Keratinocyte (primary cell): ENCODE measurements at regions not wholly inside any gene's neighbourhood (a gene's known extent, or its start where the extent isn't known, plus 50 kb on each side); places are given as distances from the start of the nearest gene placed in this dataset.

Experiments
- DNase-seq: peaks from one replicate; pipeline ENCODE4 v3.0.0-alpha.2; 2011; ENCODE audit warnings: low read depth, missing footprints, low spot score
- FAIRE-seq: peaks from 2 replicates; lab custom pipeline; 2011; peaks lifted over from hg19 to GRCh38; lab: Jason Lieb, UNC
- H2AFZ ChIP-seq: 2 replicates; pipeline ENCODE4 v1.6.0; 2012; ENCODE audit warnings: low read length, control low read depth, inconsistent platforms; ENCODE audit not compliant: control insufficient read depth
- H3K27ac ChIP-seq: 2 replicates; pipeline ENCODE4 v1.5.1; 2011; ENCODE audit warnings: low read length; ENCODE audit not compliant: control insufficient read depth, insufficient read depth
- H3K27me3 ChIP-seq: 3 replicates; pipeline ENCODE4 v1.6.0; 2011; ENCODE audit warnings: low read length; ENCODE audit not compliant: control insufficient read depth, insufficient read depth; ENCODE audit errors: extremely low read depth
- H3K36me3 ChIP-seq, 2 experiments: 2 replicates in 1 of 2; 3 replicates in 1 of 2; pipeline ENCODE4 v1.5.1; 2011; ENCODE audit warnings: low read length in 2 of 2, mild to moderate bottlenecking in 1 of 2; ENCODE audit not compliant: control insufficient read depth in 2 of 2, insufficient read depth in 2 of 2; ENCODE audit errors: extremely low read depth in 1 of 2
- H3K4me1 ChIP-seq: 3 replicates; pipeline ENCODE4 v1.5.1; 2011; ENCODE audit warnings: low read length; ENCODE audit not compliant: control insufficient read depth, insufficient read depth; ENCODE audit errors: extremely low read depth
- H3K4me2 ChIP-seq: 3 replicates; pipeline ENCODE4 v1.6.0; 2011; ENCODE audit warnings: low read depth, low read length; ENCODE audit not compliant: control insufficient read depth, insufficient read depth; ENCODE audit errors: extremely low read depth
- H3K4me3 ChIP-seq, 3 experiments: fragments of 200-600 bp in 1 of 3; sonication (generic) in 1 of 3; 2 replicates in 2 of 3; 3 replicates in 1 of 3; pipeline ENCODE4 v1.5.1; 2011 to 2016; ENCODE audit warnings: low read length in 3 of 3, mild to moderate bottlenecking in 3 of 3, control low read depth in 2 of 3, inconsistent platforms in 1 of 3, low read depth in 1 of 3, mixed read lengths in 1 of 3, mixed run types in 1 of 3, moderate library complexity in 1 of 3; ENCODE audit not compliant: control insufficient read depth in 2 of 3, insufficient read depth in 2 of 3; ENCODE audit errors: extremely low read depth in 1 of 3
- H3K79me2 ChIP-seq: 2 replicates; pipeline ENCODE4 v1.6.0; 2012; ENCODE audit warnings: low read length; ENCODE audit not compliant: control insufficient read depth, insufficient read depth
- H3K9ac ChIP-seq: 3 replicates; pipeline ENCODE4 v1.6.0; 2011; ENCODE audit warnings: low read length; ENCODE audit not compliant: control insufficient read depth, insufficient read depth; ENCODE audit errors: extremely low read depth
- H3K9me1 ChIP-seq: 3 replicates; pipeline ENCODE4 v1.6.0; 2011; ENCODE audit warnings: low read length; ENCODE audit not compliant: control insufficient read depth, insufficient read depth; ENCODE audit errors: extremely low read depth
- H3K9me3 ChIP-seq: 2 replicates; pipeline ENCODE4 v1.5.1; 2012; ENCODE audit warnings: low read depth, low read length; ENCODE audit not compliant: control insufficient read depth
- H4K20me1 ChIP-seq: 3 replicates; pipeline ENCODE4 v1.6.0; 2011; ENCODE audit warnings: low read length; ENCODE audit not compliant: control insufficient read depth, insufficient read depth; ENCODE audit errors: extremely low read depth
- CTCF ChIP-seq, 3 experiments: IDR thresholded peaks in 1 of 3; conservative IDR thresholded peaks in 1 of 3; optimal IDR thresholded peaks in 1 of 3; 2 replicates in 2 of 3; 3 replicates in 1 of 3; pipeline versions ENCODE3 to v1.5.1; 2011; ENCODE audit warnings: low read length in 3 of 3, mild to moderate bottlenecking in 3 of 3, moderate library complexity in 2 of 3, control low read depth in 1 of 3, inconsistent platforms in 1 of 3; ENCODE audit not compliant: insufficient read depth in 2 of 3; ENCODE audit errors: extremely low read depth in 1 of 3
- EZH2 ChIP-seq: IDR thresholded peaks from one replicate; pipeline ENCODE4 v1.6.1; 2012; ENCODE audit warnings: inconsistent platforms, mild to moderate bottlenecking, low read length, moderate library complexity
- dilution Hi-C: fragments of 300-500 bp; cut with MboI; formaldehyde crosslinking; loops from one replicate; pipeline ENCODE4 v1.7.0; 2020; ENCODE audit warnings: low sequenced_read_pairs; ENCODE audit not compliant: extremely low pct_ligation_motif_present

- dilution Hi-C loops = no loop called here
- Histone ChIP-seq H2AFZ (no peak overlapping the region), H3K4me3 (no peak overlapping the region), H3K9ac (no peak overlapping the region), H3K27me3 (no peaks in the 10 kb centered on the region), H3K79me2 (no peaks in the 10 kb centered on the region), H3K4me1 (no peaks in the 10 kb centered on the region), H4K20me1 (no peaks in the 10 kb centered on the region), H3K27ac (no peak overlapping the region), H3K9me3 (no peaks in the 10 kb centered on the region), H3K36me3 (no peaks in the 10 kb centered on the region), H3K9me1 (no peaks in the 10 kb centered on the region), H3K4me2 (no peak overlapping the region)
- TF ChIP-seq EZH2 (no peak), CTCF (optimal IDR thresholded peaks at IDR 0.05 in 1 of 3, IDR thresholded peaks at IDR 0.05 in 1 of 3, conservative IDR thresholded peaks at IDR 0.05 in 1 of 3; ENCODE audit: extremely low read depth in 1 of 3, insufficient read depth in 2 of 3, low read length in 3 of 3) (no peak)
- FAIRE-seq = no peak
- DNase-seq = no peak
Measured at GRCh38 chr1:106746448-106747085, 309.9 kb upstream of the PRMT6 start.

DNA sequence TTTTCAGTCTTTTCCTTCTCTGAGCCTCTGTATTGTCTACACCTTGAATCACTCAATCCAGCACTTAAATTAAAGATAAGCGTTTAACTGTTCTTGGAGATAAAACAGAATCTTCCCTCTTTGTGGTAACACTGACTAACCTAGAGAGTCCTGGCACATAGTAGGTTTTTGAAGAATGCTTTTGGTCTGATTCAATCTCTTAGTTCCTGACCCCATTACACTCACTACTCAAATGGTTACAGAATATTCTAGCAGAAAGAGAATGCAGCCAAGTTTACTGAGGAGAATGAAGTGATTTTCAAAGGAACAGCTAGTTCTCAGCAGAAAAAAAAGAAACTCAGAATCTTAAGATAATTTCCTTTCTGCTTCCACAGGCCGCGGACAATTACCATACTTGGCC, 309.2 kb upstream of the PRMT6 start:
- Histone ChIP-seq H4K20me1 (no peaks in the 10 kb centered on the region), H3K9me1 (no peaks in the 10 kb centered on the region), H3K9me3 (no peaks in the 10 kb centered on the region), H2AFZ (no peak overlapping the region), H3K4me3 (no peak overlapping the region), H3K27me3 (no peaks in the 10 kb centered on the region), H3K9ac (no peak overlapping the region), H3K27ac (no peak overlapping the region), H3K36me3 (no peaks in the 10 kb centered on the region), H3K79me2 (no peaks in the 10 kb centered on the region), H3K4me2 (no peak overlapping the region), H3K4me1 (no peaks in the 10 kb centered on the region)
- TF ChIP-seq EZH2 (no peak), CTCF (optimal IDR thresholded peaks at IDR 0.05 in 1 of 3, IDR thresholded peaks at IDR 0.05 in 1 of 3, conservative IDR thresholded peaks at IDR 0.05 in 1 of 3; ENCODE audit: extremely low read depth in 1 of 3, insufficient read depth in 2 of 3, low read length in 3 of 3) (no peak)
- dilution Hi-C loops = no loop called here
- DNase-seq = no peak
- FAIRE-seq = no peak
